DOHH2 (cell line): ENCODE measurements at regions not wholly inside any gene's neighbourhood (a gene's known extent, or its start where the extent isn't known, plus 50 kb on each side); places are given as distances from the start of the nearest gene placed in this dataset.

Experiments used
- H3F3A ChIP-seq: fragments of 200-600 bp; sonication (generic), shearing (Covaris generic); 2 replicates; pipeline ENCODE4 v1.6.0; 2016; ENCODE audit warnings: antibody characterized with exemption, mild to moderate bottlenecking; ENCODE audit not compliant: control insufficient read depth, insufficient read depth
- H3K27ac ChIP-seq: fragments of 200-600 bp; sonication (generic); 2 replicates; pipeline ENCODE4 v1.5.1; 2014; ENCODE audit warnings: low read depth, mild to moderate bottlenecking, low read length, moderate library complexity
- H3K27me3 ChIP-seq: fragments of 200-600 bp; sonication (generic); 2 replicates; pipeline ENCODE4 v1.6.1; 2014; ENCODE audit warnings: mild to moderate bottlenecking, low read length, mixed read lengths; ENCODE audit not compliant: control insufficient read depth
- H3K36me3 ChIP-seq: fragments of 200-600 bp; sonication (generic); 2 replicates; pipeline ENCODE4 v1.6.1; 2014; ENCODE audit warnings: mild to moderate bottlenecking, low read length, moderate library complexity, mixed read lengths; ENCODE audit not compliant: control insufficient read depth
- H3K4me1 ChIP-seq: fragments of 200-600 bp; sonication (generic); 2 replicates; pipeline ENCODE4 v1.6.1; 2014; ENCODE audit warnings: mild to moderate bottlenecking, low read length, mixed read lengths; ENCODE audit not compliant: control insufficient read depth
- H3K4me2 ChIP-seq: fragments of 200-600 bp; sonication (generic); 2 replicates; pipeline ENCODE4 v1.6.0; 2014; ENCODE audit warnings: mild to moderate bottlenecking, low read length, moderate library complexity
- H3K4me3 ChIP-seq: fragments of 200-600 bp; sonication (generic); 2 replicates; pipeline ENCODE4 v1.5.1; 2014; ENCODE audit warnings: mild to moderate bottlenecking, low read length, mixed read lengths
- H3K79me2 ChIP-seq: fragments of 200-600 bp; sonication (generic); 2 replicates; pipeline ENCODE4 v1.6.1; 2014; ENCODE audit warnings: mild to moderate bottlenecking, low read length, mixed read lengths; ENCODE audit not compliant: control insufficient read depth
- H3K9me2 ChIP-seq: fragments of 200-600 bp; sonication (generic); replicated peaks from 2 replicates; pipeline ENCODE4 v1.6.1; 2014; ENCODE audit warnings: mild to moderate bottlenecking, low read length, mixed read lengths; ENCODE audit not compliant: control insufficient read depth
- H3K9me3 ChIP-seq: fragments of 200-600 bp; sonication (generic); 2 replicates; pipeline ENCODE4 v1.6.1; 2014; ENCODE audit warnings: antibody characterized with exemption, low read length, mixed read lengths; ENCODE audit not compliant: control insufficient read depth, insufficient read depth
- H4K20me1 ChIP-seq: fragments of 200-600 bp; sonication (generic); 2 replicates; pipeline ENCODE4 v1.6.0; 2014; ENCODE audit warnings: low read depth, mild to moderate bottlenecking, antibody characterized with exemption, low read length, moderate library complexity; ENCODE audit not compliant: control insufficient read depth, insufficient read depth
- EZH2phosphoT487 ChIP-seq: fragments of 200-600 bp; sonication (generic); IDR thresholded peaks from 2 replicates; pipeline ENCODE4 v1.6.1; 2017; ENCODE audit warnings: borderline replicate concordance, mild to moderate bottlenecking, antibody characterized with exemption, low read length, moderate library complexity, mixed read lengths
- TF ChIP-seq, protein P1 (sequence below): fragments of 200-600 bp; sonication (generic); IDR thresholded peaks from one replicate; pipeline ENCODE4 v1.5.1; 2014; ENCODE audit warnings: antibody characterized with exemption, mild to moderate bottlenecking, low read depth, low read length; ENCODE audit not compliant: poor library complexity, severe bottlenecking

- Histone ChIP-seq H3K27ac (no peak overlapping the region), H4K20me1 (no peaks in the 10 kb centered on the region), H3K27me3 (no peaks in the 10 kb centered on the region), H3K4me1 (no peaks in the 10 kb centered on the region), H3K4me3 (no peak overlapping the region), H3F3A (no peaks in the 10 kb centered on the region), H3K9me2 (no peaks in the 10 kb centered on the region), H3K79me2 (no peaks in the 10 kb centered on the region), H3K4me2 (no peak overlapping the region), H3K36me3 (no peaks in the 10 kb centered on the region), H3K9me3 (no peaks in the 10 kb centered on the region; the same call in 1 of the 2 replicates)
- no peak for TF ChIP-seq EZH2phosphoT487
- TF ChIP-seq, protein P1, sequence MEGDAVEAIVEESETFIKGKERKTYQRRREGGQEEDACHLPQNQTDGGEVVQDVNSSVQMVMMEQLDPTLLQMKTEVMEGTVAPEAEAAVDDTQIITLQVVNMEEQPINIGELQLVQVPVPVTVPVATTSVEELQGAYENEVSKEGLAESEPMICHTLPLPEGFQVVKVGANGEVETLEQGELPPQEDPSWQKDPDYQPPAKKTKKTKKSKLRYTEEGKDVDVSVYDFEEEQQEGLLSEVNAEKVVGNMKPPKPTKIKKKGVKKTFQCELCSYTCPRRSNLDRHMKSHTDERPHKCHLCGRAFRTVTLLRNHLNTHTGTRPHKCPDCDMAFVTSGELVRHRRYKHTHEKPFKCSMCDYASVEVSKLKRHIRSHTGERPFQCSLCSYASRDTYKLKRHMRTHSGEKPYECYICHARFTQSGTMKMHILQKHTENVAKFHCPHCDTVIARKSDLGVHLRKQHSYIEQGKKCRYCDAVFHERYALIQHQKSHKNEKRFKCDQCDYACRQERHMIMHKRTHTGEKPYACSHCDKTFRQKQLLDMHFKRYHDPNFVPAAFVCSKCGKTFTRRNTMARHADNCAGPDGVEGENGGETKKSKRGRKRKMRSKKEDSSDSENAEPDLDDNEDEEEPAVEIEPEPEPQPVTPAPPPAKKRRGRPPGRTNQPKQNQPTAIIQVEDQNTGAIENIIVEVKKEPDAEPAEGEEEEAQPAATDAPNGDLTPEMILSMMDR, result no peak
Measured at GRCh38 chr12:28866296-28866695, 282.8 kb upstream of the FAR2 start.

DNA sequence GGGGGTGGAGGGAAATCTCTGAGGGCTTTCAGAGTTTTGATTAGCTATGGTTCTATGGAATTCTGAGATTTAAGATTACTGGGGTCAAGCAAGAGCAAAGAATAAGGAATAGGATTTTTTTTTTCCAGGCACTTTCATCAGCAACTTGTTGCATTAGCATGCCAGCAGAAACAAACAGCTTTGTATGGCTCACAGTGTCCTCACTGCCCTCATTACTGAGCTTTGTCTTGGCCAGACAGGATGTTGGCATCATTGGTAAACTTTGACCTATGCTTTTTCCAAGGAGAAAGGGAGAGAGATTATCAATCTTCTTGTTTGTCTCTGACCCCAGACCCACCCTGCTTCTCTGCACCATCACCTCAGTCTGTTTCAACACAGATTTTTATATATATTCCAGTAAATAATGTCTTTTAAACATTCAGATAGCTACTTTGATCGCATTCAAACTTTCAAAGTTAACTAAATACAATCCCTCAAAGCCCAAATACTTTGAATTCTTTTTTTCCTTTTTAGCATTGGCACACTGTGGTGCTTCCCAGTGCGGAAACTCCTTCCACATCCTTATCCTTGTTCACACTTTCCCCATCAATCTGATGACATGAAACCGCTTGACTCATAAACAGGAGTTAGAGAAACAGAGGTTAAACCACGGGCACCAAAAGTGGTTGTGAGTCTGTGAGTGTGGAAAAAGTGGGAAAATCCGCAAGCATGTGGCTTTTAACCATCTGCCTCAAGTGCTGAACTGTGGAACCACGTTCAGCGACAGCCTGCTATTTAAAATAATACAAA lies 282.2 kb upstream of the FAR2 start:
- no peak overlapping the region for H3K27ac ChIP-seq
- H3F3A ChIP-seq, result no peaks in the 10 kb centered on the region
- TF ChIP-seq, protein P1, result no peak
- no peak for TF ChIP-seq EZH2phosphoT487
- H3K27me3 ChIP-seq, result no peaks in the 10 kb centered on the region
- H3K79me2 ChIP-seq, result no peaks in the 10 kb centered on the region
- no peak overlapping the region for H3K4me3 ChIP-seq
- H3K4me1 ChIP-seq, result no peaks in the 10 kb centered on the region
- no peaks in the 10 kb centered on the region for H4K20me1 ChIP-seq
- no peaks in the 10 kb centered on the region for H3K9me2 ChIP-seq
- H3K9me3 ChIP-seq, result no peaks in the 10 kb centered on the region; the same call in 1 of the 2 replicates
- no peak overlapping the region for H3K4me2 ChIP-seq
- no peaks in the 10 kb centered on the region for H3K36me3 ChIP-seq

GRCh38 chr12:28868414-28868813 lies 280.7 kb upstream of the FAR2 start:
- Histone ChIP-seq H3K36me3 (no peaks in the 10 kb centered on the region), H3K27me3 (no peaks in the 10 kb centered on the region), H3K9me2 (no peaks in the 10 kb centered on the region), H3K79me2 (no peaks in the 10 kb centered on the region), H3K4me2 (no peak overlapping the region), H3F3A (no peaks in the 10 kb centered on the region), H3K4me1 (no peaks in the 10 kb centered on the region), H3K27ac (no peak overlapping the region), H3K9me3 (no peaks in the 10 kb centered on the region; the same call in 1 of the 2 replicates), H4K20me1 (no peaks in the 10 kb centered on the region), H3K4me3 (no peak overlapping the region)
- TF ChIP-seq, protein P1, result no peak
- no peak for TF ChIP-seq EZH2phosphoT487
